ENCODE measurements at regions not wholly inside any gene's neighbourhood (a gene's known extent, or its start where the extent isn't known, plus 50 kb on each side); places are given as distances from the start of the nearest gene placed in this dataset.

GRCh38 chr9:91028166-91028827 is 226.7 kb downstream of the SYK start:
- no peak for TF ChIP-seq EZH2 (IDR thresholded peaks at IDR 0.05)
- no peak for TF ChIP-seq FOXP2 (optimal IDR thresholded peaks at IDR 0.05; ENCODE audit: control extremely low read depth, extremely low read length, insufficient read depth)
